CD14-positive monocyte (primary cell): ENCODE measurements at regions not wholly inside any gene's neighbourhood (a gene's known extent, or its start where the extent isn't known, plus 50 kb on each side); places are given as distances from the start of the nearest gene placed in this dataset.

Experiments
- DNase-seq, 3 donors: peaks; one replicate each; pipeline ENCODE4 v3.0.0-alpha.2; 2011 to 2022
- H2AFZ ChIP-seq: 2 replicates; pipeline ENCODE4 v1.6.0; 2012; ENCODE audit warnings: mild to moderate bottlenecking, low read depth, low read length, inconsistent platforms; ENCODE audit not compliant: insufficient read depth, poor library complexity, severe bottlenecking
- H3K27ac ChIP-seq, 2 donors: 1 replicate in 1 of 2; 2 replicates in 1 of 2; pipeline ENCODE4 v1.5.1; 2012 to 2013; ENCODE audit warnings: low read length in 2 of 2, control low read depth in 1 of 2, inconsistent platforms in 1 of 2, low read depth in 1 of 2, mild to moderate bottlenecking in 1 of 2
- H3K27me3 ChIP-seq, 2 donors: one replicate each; pipeline versions ENCODE4 v1.6.0 to v1.6.1; 2011 to 2013; ENCODE audit warnings: low read length in 2 of 2; ENCODE audit not compliant: control insufficient read depth in 2 of 2, insufficient read depth in 2 of 2
- H3K36me3 ChIP-seq, 2 donors: replicated peaks in 1 of 2; 1 replicate in 1 of 2; 2 replicates in 1 of 2; pipeline versions ENCODE4 v1.5.1 to v1.6.1; 2012 to 2013; ENCODE audit warnings: low read length in 2 of 2, control low read depth in 1 of 2, inconsistent platforms in 1 of 2, mild to moderate bottlenecking in 1 of 2; ENCODE audit not compliant: insufficient read depth in 2 of 2, control insufficient read depth in 1 of 2
- H3K4me1 ChIP-seq, 2 donors: 1 replicate in 1 of 2; 2 replicates in 1 of 2; pipeline versions ENCODE4 v1.5.1 to v1.6.1; 2012 to 2013; ENCODE audit warnings: low read length in 2 of 2, control low read depth in 1 of 2, inconsistent platforms in 1 of 2, mild to moderate bottlenecking in 1 of 2, moderate library complexity in 1 of 2; ENCODE audit not compliant: insufficient read depth in 2 of 2, control insufficient read depth in 1 of 2
- H3K4me2 ChIP-seq: replicated peaks from 2 replicates; pipeline ENCODE3; 2012; ENCODE audit warnings: low read length, moderate library complexity, mild to moderate bottlenecking; ENCODE audit not compliant: poor library complexity, severe bottlenecking; ENCODE audit errors: extremely low read depth
- H3K4me3 ChIP-seq, 3 experiments: fragments of 200-600 bp in 1 of 3; sonication (generic) in 1 of 3; replicated peaks in 1 of 3; 1 replicate in 2 of 3; 2 replicates in 1 of 3; pipeline ENCODE4 v1.5.1; 2011 to 2013; ENCODE audit warnings: low read length in 3 of 3, mild to moderate bottlenecking in 3 of 3, control low read depth in 2 of 3, low read depth in 2 of 3, inconsistent platforms in 1 of 3, moderate library complexity in 1 of 3
- H3K79me2 ChIP-seq: 2 replicates; pipeline ENCODE4 v1.6.0; 2012; ENCODE audit warnings: mild to moderate bottlenecking, control low read depth, inconsistent platforms, low read length, moderate library complexity; ENCODE audit not compliant: insufficient read depth
- H3K9ac ChIP-seq: 2 replicates; pipeline ENCODE4 v1.6.0; 2017; ENCODE audit warnings: low read length, mild to moderate bottlenecking; ENCODE audit not compliant: insufficient read depth, poor library complexity, severe bottlenecking
- H3K9me3 ChIP-seq, 2 donors: replicated peaks in 1 of 2; 1 replicate in 1 of 2; 2 replicates in 1 of 2; pipeline versions ENCODE4 v1.5.1 to v1.6.1; 2012 to 2013; ENCODE audit warnings: low read length in 2 of 2, control low read depth in 1 of 2; ENCODE audit not compliant: control insufficient read depth in 1 of 2, insufficient read depth in 1 of 2
- H4K20me1 ChIP-seq: 2 replicates; pipeline ENCODE4 v1.6.0; 2012; ENCODE audit warnings: mild to moderate bottlenecking, low read length, control low read depth, moderate library complexity; ENCODE audit not compliant: insufficient read depth
- H3K27ac Mint-ChIP-seq, 7 donors: one replicate each; pipeline ENCODE4 v1.8.0; 2020; ENCODE audit warnings: mild to moderate bottlenecking in 7 of 7, mixed read lengths in 7 of 7, moderate library complexity in 6 of 7, inconsistent platforms in 2 of 7
- H3K27me3 Mint-ChIP-seq, 3 donors: one replicate each; pipeline ENCODE4 v1.8.0; 2021 to 2022; ENCODE audit warnings: low read depth in 3 of 3, mild to moderate bottlenecking in 3 of 3, mixed read lengths in 3 of 3, moderate library complexity in 3 of 3, inconsistent platforms in 1 of 3
- H3K36me3 Mint-ChIP-seq, 2 donors: one replicate each; pipeline ENCODE4 v1.8.0; 2020; ENCODE audit warnings: mixed read lengths in 2 of 2, inconsistent platforms in 1 of 2, mild to moderate bottlenecking in 1 of 2
- H3K4me1 Mint-ChIP-seq: one replicate; pipeline ENCODE4 v1.8.0; 2020; ENCODE audit warnings: mild to moderate bottlenecking, mixed read lengths
- H3K4me3 Mint-ChIP-seq, 2 donors: one replicate each; pipeline ENCODE4 v1.8.0; 2020; ENCODE audit warnings: mild to moderate bottlenecking in 2 of 2, mixed read lengths in 2 of 2, moderate library complexity in 1 of 2
- H3K9me3 Mint-ChIP-seq, 7 donors: one replicate each; pipeline ENCODE4 v1.8.0; 2020 to 2022; ENCODE audit warnings: mixed read lengths in 7 of 7, mild to moderate bottlenecking in 6 of 7, moderate library complexity in 6 of 7, inconsistent platforms in 2 of 7
- CTCF ChIP-seq: fragments of 200-600 bp; IDR thresholded peaks from one replicate; pipeline ENCODE4 v1.8.0; 2022; ENCODE audit warnings: antibody characterized with exemption, mild to moderate bottlenecking
- WGBS: methylation state at CpG from one replicate; pipeline ENCODE4 v1.1.5; 2013; ENCODE audit warnings: missing lambda C conversion rate; ENCODE audit not compliant: insufficient coverage; 5-methylcytosine and 5-hydroxymethylcytosine counted together
- intact Hi-C, 2 donors: fragments of 100-400 bp; cut with micrococcal nuclease; formaldehyde crosslinking; loops; one replicate each; pipeline versions ENCODE4 v1.15.0 to v1.15.1; 2023

GRCh38 chr5:173762930-173763329 lies 125.2 kb upstream of the CPEB4 start:
- H3K4me3 Mint-ChIP-seq = peak overlapping the region in 1 of 2 donors; percentile 75
- Histone ChIP-seq H3K36me3 (no peaks in the 10 kb centered on the region), H3K27me3 (no peaks in the 10 kb centered on the region), H3K4me3 (no peak overlapping the region), H3K27ac (no peak overlapping the region), H3K79me2 (no peaks in the 10 kb centered on the region), H4K20me1 (no peaks in the 10 kb centered on the region), H3K4me2 (no peak overlapping the region), H3K9ac (no peak overlapping the region), H2AFZ (peak overlapping the region; percentile 45), H3K9me3 (no peaks in the 10 kb centered on the region), H3K4me1 (peaks cover 30 to 32% of the 10 kb centered on the region in 2 donors)
- peak overlapping the region in 5 of 7 donors; percentile 0 to 79 (median 62) for H3K27ac Mint-ChIP-seq
- peak; percentile 43 to 53 (median 50) for DNase-seq
- H3K9me3 Mint-ChIP-seq = no peaks in the 10 kb centered on the region
- intact Hi-C loops = no loop called here
- H3K36me3 Mint-ChIP-seq = no peaks in the 10 kb centered on the region
- WGBS = 8% methylated on average over 7 of the region's 7 CpGs
- TF ChIP-seq CTCF = no peak
- peaks cover 43% of the 10 kb centered on the region for H3K4me1 Mint-ChIP-seq
- H3K27me3 Mint-ChIP-seq = peaks cover 2 to 5% (median 4%) of the 10 kb centered on the region in 3 donors

- no peak for DNase-seq
- no peaks in the 10 kb centered on the region for H3K36me3 Mint-ChIP-seq
- H3K4me1 ChIP-seq = peaks cover 30 to 32% of the 10 kb centered on the region in 2 donors
- H3K79me2 ChIP-seq = no peaks in the 10 kb centered on the region
- H3K4me3 Mint-ChIP-seq = no peak overlapping the region
- no peaks in the 10 kb centered on the region for H3K9me3 ChIP-seq
- peaks cover 43% of the 10 kb centered on the region for H3K4me1 Mint-ChIP-seq
- WGBS = 95% methylated on average over 4 of the region's 8 CpGs
- no peak overlapping the region for H2AFZ ChIP-seq
- no peak overlapping the region for H3K9ac ChIP-seq
- H4K20me1 ChIP-seq = no peaks in the 10 kb centered on the region
- H3K27me3 Mint-ChIP-seq = peaks cover 2 to 6% (median 4%) of the 10 kb centered on the region in 3 donors
- H3K4me3 ChIP-seq = no peak overlapping the region
- H3K27ac Mint-ChIP-seq = peak overlapping the region in 4 of 7 donors; percentile 0 to 79 (median 40)
- no peak for TF ChIP-seq CTCF
- H3K9me3 Mint-ChIP-seq = peaks cover 0 to 2% (median 0%) of the 10 kb centered on the region in 7 donors
- H3K27ac ChIP-seq = no peak overlapping the region
- H3K36me3 ChIP-seq = no peaks in the 10 kb centered on the region
- no peaks in the 10 kb centered on the region for H3K27me3 ChIP-seq
- no peak overlapping the region for H3K4me2 ChIP-seq
- intact Hi-C loops = no loop called here
Measured at GRCh38 chr5:173763410-173763809, 124.7 kb upstream of the CPEB4 start.
